A673 (cell line): ENCODE measurements at regions not wholly inside any gene's neighbourhood (a gene's known extent, or its start where the extent isn't known, plus 50 kb on each side); places are given as distances from the start of the nearest gene placed in this dataset.

Source experiments
- BruUV-seq: library from RNA; stranded (reverse); fragments of 400-500 nt; replicated peaks from 2 replicates; lab custom pipeline; 2021; lab: Mats Ljungman, UMichigan
- CTCF ChIA-PET: fragments of 300-600 bp; sonication (Branson Sonifier 250); formaldehyde crosslinking; loops from one replicate; lab custom pipeline; 2022; ENCODE audit warnings: antibody characterized with exemption; lab: Charles Lee
- POLR2A ChIA-PET: fragments of 300-600 bp; sonication (Branson Sonifier 250); formaldehyde crosslinking; loops from one replicate; lab custom pipeline; 2022; ENCODE audit warnings: antibody characterized with exemption; ENCODE audit not compliant: low non-redundant PET; lab: Charles Lee
- DNase-seq: peaks from one replicate; pipeline ENCODE4 v3.0.0-alpha.2; 2015; ENCODE audit warnings: low spot score
- H3K27ac ChIP-seq: fragments of 200-600 bp; sonication (generic); 2 replicates; pipeline ENCODE4 v1.5.1; 2016; ENCODE audit warnings: mixed run types, low read depth, mild to moderate bottlenecking, mixed read lengths, antibody characterized with exemption, low read length; ENCODE audit not compliant: poor library complexity, severe bottlenecking
- H3K27me3 ChIP-seq: fragments of 200-600 bp; sonication (generic); replicated peaks from 2 replicates; pipeline ENCODE4 v1.6.1; 2017; ENCODE audit warnings: mixed run types, low read depth, mild to moderate bottlenecking, mixed read lengths, antibody characterized with exemption, low read length; ENCODE audit not compliant: insufficient read depth, poor library complexity
- H3K36me3 ChIP-seq: fragments of 200-600 bp; sonication (generic); 2 replicates; pipeline ENCODE4 v1.6.1; 2016; ENCODE audit warnings: mixed run types, mild to moderate bottlenecking, mixed read lengths, antibody characterized with exemption, low read length; ENCODE audit not compliant: insufficient read depth, poor library complexity, severe bottlenecking
- H3K4me1 ChIP-seq: fragments of 200-600 bp; sonication (generic); 2 replicates; pipeline ENCODE4 v1.6.1; 2017; ENCODE audit warnings: mixed run types, mild to moderate bottlenecking, mixed read lengths, antibody characterized with exemption, low read length; ENCODE audit not compliant: insufficient read depth, poor library complexity, severe bottlenecking
- H3K4me3 ChIP-seq: fragments of 200-600 bp; sonication (generic); 2 replicates; pipeline ENCODE4 v1.5.1; 2016; ENCODE audit warnings: low read depth, mixed run types, mild to moderate bottlenecking, mixed read lengths, low read length; ENCODE audit not compliant: poor library complexity, severe bottlenecking
- H3K9me3 ChIP-seq: fragments of 200-600 bp; sonication (generic); 2 replicates; pipeline ENCODE4 v1.6.1; 2016; ENCODE audit warnings: mixed run types, low read depth, mild to moderate bottlenecking, mixed read lengths, antibody characterized with exemption, low read length; ENCODE audit not compliant: poor library complexity, severe bottlenecking
- EZH2 ChIP-seq: fragments of 200-600 bp; sonication (generic); IDR thresholded peaks from 2 replicates; pipeline ENCODE4 v1.6.1; 2017; ENCODE audit warnings: borderline replicate concordance, low read depth, mild to moderate bottlenecking, mixed read lengths, antibody characterized with exemption, low read length; ENCODE audit not compliant: poor library complexity, severe bottlenecking
- intact Hi-C: fragments of 100-400 bp; cut with micrococcal nuclease; formaldehyde crosslinking; loops from one replicate; pipeline ENCODE4 v1.10.0; 2022; ENCODE audit not compliant: unreplicated experiment
- TF ChIP-seq, protein P1 (sequence below): fragments of 300-800, 200-600 bp; sonication (generic); conservative IDR thresholded peaks from 2 replicates; pipeline ENCODE4 v1.5.1; 2017; ENCODE audit warnings: low read depth, mild to moderate bottlenecking, antibody characterized with exemption, low read length, moderate library complexity, mixed read lengths

DNA sequence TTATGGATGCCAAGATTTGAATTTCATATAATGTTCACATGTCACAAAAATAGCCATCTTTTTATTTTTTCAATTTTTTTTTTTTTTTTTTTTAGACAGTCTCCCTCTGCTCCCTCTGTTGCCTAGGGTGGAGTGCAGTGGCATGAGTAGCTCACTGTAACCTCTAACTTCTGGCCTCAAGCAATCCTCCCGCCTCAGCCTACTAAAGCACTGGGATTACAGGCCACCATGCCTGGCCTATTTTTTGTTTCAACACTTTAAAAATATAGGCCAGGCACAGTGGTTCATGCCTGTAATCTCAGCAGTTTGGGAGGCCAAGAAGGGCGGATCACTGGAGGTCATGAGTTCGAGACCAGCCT, 246.3 kb downstream of the SKIDA1 start:
- no peak overlapping the region for H3K27ac ChIP-seq
- ChIA-PET POLR2A (interaction anchor here (0.6 kb wide), 1 partner anchor 19 kb away, joined by 4 read pairs; no protein-coding TSS in a partner anchor), CTCF (interaction anchor here (0.6 to 1.6 kb wide), 7 partner anchors 15 to 218 kb away, joined by 3 to 10 read pairs (median 4); no protein-coding TSS in a partner anchor)
- no peak for TF ChIP-seq EZH2
- TF ChIP-seq, protein P1, sequence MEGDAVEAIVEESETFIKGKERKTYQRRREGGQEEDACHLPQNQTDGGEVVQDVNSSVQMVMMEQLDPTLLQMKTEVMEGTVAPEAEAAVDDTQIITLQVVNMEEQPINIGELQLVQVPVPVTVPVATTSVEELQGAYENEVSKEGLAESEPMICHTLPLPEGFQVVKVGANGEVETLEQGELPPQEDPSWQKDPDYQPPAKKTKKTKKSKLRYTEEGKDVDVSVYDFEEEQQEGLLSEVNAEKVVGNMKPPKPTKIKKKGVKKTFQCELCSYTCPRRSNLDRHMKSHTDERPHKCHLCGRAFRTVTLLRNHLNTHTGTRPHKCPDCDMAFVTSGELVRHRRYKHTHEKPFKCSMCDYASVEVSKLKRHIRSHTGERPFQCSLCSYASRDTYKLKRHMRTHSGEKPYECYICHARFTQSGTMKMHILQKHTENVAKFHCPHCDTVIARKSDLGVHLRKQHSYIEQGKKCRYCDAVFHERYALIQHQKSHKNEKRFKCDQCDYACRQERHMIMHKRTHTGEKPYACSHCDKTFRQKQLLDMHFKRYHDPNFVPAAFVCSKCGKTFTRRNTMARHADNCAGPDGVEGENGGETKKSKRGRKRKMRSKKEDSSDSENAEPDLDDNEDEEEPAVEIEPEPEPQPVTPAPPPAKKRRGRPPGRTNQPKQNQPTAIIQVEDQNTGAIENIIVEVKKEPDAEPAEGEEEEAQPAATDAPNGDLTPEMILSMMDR: no peak
- no peaks in the 10 kb centered on the region for H3K36me3 ChIP-seq
- BruUV-seq: no TSS peak
- no peak overlapping the region for H3K4me3 ChIP-seq
- intact Hi-C loops: loop anchor here (2.0 to 5.0 kb wide), 3 partner anchors 253 to 674 kb away; partner anchors contain the start of gene MLLT10
- peaks cover 18% of the 10 kb centered on the region for H3K4me1 ChIP-seq
- H3K9me3 ChIP-seq: no peaks in the 10 kb centered on the region
- no peak for DNase-seq
- H3K27me3 ChIP-seq: no peaks in the 10 kb centered on the region

DNA sequence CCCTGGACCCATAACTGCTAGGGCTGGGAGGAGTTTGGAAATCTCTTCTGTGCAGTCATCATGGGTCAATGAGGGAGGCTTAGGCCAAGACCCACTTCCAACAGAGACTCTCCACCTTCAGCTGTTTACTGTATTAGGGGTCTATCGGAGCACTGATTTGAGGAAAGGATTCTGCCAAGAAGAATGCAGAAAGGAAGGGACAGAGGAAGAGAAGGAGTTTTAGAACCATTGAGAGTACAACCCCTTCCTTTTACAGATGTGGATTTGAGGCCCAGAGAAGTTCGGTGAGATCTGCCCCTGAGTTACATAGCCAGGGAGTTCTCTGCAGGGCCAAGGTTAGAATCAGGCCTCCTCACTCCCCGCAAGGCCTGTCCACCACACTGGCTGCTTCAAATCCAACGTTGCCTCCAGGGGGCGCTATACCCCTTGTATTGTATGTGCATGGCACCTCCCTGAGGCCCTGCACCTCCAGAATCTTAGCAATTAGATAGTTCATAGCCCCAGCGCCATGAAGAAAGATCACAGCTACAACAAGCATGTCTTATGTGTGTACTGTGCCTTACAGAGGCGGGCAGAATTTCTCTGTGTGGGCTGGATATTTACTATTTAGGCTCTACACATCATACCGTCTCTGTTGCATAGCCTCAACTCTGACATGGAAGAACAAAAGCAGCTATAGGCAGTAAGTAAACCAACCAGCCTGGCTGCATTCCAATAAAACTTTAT, 246.8 kb downstream of the SKIDA1 start:
- Histone ChIP-seq H3K9me3 (no peaks in the 10 kb centered on the region), H3K4me1 (peaks cover 18% of the 10 kb centered on the region), H3K36me3 (no peaks in the 10 kb centered on the region), H3K27ac (no peak overlapping the region), H3K4me3 (no peak overlapping the region), H3K27me3 (no peaks in the 10 kb centered on the region)
- POLR2A ChIA-PET: interaction anchor here (0.6 kb wide), 1 partner anchor 20 kb away, joined by 4 read pairs; no protein-coding TSS in a partner anchor
- BruUV-seq: no TSS peak
- DNase-seq: peak; percentile 95
- CTCF ChIA-PET: interaction anchor here (0.5 to 1.6 kb wide), 8 partner anchors 12 to 218 kb away, joined by 3 to 10 read pairs (median 4); no protein-coding TSS in a partner anchor
- intact Hi-C loops: loop anchor here (1.0 to 5.0 kb wide), 4 partner anchors 217 to 674 kb away; partner anchors contain the start of gene MLLT10
- TF ChIP-seq, protein P1: peak; percentile 92
- TF ChIP-seq EZH2: no peak

DNA sequence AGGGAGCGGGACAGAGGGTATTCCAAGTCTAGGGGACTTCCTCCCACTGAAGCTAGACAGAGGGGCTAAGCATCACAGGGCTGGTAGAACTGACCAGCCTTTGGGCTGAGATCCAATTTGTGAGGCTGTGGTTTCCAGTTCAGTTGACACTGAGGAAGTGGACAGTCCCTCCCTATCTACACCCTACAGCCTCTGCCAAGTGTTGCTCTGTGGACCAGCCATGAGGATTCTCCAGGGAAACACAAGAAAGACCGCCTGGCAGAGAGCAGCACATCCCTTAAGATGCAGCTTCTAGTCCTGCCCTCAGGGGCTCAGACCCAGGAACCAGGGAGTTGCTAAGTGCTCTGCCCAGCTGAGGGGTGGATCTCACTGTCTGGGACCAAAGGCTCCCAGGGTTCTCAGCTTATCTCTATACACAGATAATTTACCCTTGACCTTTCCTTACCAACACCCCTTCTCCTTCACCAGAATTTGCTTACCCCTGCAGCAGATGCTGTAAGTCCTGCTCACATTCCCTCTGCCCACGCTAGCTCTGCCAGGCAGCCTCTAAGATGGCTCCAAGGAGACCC, 252.0 kb downstream of the SKIDA1 start:
- Histone ChIP-seq H3K27ac (no peak overlapping the region), H3K36me3 (no peaks in the 10 kb centered on the region), H3K27me3 (no peaks in the 10 kb centered on the region), H3K4me3 (no peak overlapping the region), H3K9me3 (no peaks in the 10 kb centered on the region), H3K4me1 (no peaks in the 10 kb centered on the region)
- ChIA-PET CTCF (no interaction called here), POLR2A (no interaction called here)
- BruUV-seq: no TSS peak
- intact Hi-C loops: no loop called here
- no peak for DNase-seq
- TF ChIP-seq EZH2: no peak
- TF ChIP-seq, protein P1: no peak
